ENCODE measurements at regions not wholly inside any gene's neighbourhood (a gene's known extent, or its start where the extent isn't known, plus 50 kb on each side); places are given as distances from the start of the nearest gene placed in this dataset.
"Not testable (repeated sequence)": the region's sequence is repeated elsewhere in the genome, so short reads cannot be mapped to it uniquely, and the experiment has no call there.

DNA sequence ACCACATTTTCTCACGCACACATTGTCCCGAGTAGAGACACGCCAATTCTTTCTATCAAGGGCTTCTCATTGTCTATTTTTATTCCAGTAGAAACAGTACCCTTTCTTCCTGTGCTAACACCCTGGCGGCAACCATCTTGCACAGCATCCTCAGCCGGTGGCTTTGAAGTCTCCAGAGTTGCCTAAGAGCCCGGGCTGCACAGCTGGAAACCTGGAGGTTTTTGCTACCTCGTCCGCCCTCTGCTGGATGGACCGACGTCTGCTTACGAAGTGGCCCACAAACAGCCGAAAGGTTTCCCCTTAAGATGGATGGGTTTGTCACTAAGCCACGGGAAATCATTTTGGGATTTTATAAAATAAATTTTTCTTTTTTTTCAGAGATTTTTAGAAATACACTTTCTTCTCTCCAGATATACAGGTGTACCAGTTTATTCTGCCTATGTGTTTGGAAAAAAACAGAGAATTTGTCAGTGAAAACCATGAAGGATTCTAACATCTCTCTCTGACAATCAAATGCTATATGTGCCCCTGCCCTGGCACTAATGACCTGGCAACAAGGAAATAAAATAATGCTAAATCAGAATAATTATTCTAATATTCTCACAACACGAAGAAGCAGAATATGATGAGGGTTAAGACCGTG is 81.8 kb upstream of the FAM204A start:
- peak; percentile 88 for DNase-seq (ENCODE audit: low read depth, low spot score)
- no peak overlapping the region for H3K4me3 ChIP-seq (ENCODE audit: low read depth, low read length)
- in situ Hi-C loops (cut with HindIII; ENCODE audit: low sequenced_read_pairs), result no loop called here
- TF ChIP-seq, protein P1, sequence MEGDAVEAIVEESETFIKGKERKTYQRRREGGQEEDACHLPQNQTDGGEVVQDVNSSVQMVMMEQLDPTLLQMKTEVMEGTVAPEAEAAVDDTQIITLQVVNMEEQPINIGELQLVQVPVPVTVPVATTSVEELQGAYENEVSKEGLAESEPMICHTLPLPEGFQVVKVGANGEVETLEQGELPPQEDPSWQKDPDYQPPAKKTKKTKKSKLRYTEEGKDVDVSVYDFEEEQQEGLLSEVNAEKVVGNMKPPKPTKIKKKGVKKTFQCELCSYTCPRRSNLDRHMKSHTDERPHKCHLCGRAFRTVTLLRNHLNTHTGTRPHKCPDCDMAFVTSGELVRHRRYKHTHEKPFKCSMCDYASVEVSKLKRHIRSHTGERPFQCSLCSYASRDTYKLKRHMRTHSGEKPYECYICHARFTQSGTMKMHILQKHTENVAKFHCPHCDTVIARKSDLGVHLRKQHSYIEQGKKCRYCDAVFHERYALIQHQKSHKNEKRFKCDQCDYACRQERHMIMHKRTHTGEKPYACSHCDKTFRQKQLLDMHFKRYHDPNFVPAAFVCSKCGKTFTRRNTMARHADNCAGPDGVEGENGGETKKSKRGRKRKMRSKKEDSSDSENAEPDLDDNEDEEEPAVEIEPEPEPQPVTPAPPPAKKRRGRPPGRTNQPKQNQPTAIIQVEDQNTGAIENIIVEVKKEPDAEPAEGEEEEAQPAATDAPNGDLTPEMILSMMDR (IDR thresholded peaks at IDR 0.05; ENCODE audit: low read depth, low read length), result peak; percentile 89

DNA sequence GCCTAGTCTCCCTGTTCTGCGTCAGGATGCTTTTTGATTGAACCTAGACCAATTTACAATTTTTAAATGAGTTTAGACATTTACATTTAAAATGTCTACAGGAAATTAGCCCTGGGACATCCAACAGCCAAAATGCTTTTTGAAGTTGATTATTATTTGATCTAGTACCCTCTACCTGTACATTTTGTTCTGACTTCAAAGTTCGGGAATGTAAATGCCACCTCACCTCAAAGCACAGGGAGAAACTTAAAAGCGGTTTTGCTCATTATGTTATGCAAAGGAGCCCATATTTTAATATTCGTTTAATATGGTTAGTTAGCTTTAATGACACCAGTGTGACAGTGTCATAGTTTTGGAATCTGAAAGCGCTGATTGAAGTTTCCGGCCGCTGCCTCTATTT is 80.1 kb upstream of the FAM204A start:
- H3K4me3 ChIP-seq (ENCODE audit: low read depth, low read length), result no peak overlapping the region
- no peak for DNase-seq (ENCODE audit: low read depth, low spot score)
- TF ChIP-seq, protein P1 (IDR thresholded peaks at IDR 0.05; ENCODE audit: low read depth, low read length), result no peak
- in situ Hi-C loops (cut with HindIII; ENCODE audit: low sequenced_read_pairs), result no loop called here

DNA sequence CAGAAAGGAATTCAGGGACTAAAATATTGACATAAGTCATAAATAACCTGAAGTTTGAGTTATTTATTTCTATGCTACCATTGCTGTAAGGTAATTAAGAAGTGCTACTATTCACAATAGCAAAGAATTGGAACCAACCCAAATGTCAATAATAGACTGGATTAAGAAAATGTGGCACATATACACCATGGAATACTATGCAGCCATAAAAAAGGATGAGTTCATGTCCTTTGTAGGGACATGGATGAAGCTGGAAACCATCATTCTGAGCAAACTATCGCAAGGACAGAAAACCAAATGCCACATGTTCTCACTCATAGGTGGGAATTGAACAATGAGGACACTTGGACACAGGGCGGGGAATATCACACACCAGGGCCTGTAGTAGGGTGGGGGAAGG is 77.9 kb upstream of the FAM204A start:
- in situ Hi-C loops (cut with HindIII; ENCODE audit: low sequenced_read_pairs); H3K4me3 ChIP-seq (ENCODE audit: low read depth, low read length); DNase-seq (ENCODE audit: low read depth, low spot score): not testable (repeated sequence)

DNA sequence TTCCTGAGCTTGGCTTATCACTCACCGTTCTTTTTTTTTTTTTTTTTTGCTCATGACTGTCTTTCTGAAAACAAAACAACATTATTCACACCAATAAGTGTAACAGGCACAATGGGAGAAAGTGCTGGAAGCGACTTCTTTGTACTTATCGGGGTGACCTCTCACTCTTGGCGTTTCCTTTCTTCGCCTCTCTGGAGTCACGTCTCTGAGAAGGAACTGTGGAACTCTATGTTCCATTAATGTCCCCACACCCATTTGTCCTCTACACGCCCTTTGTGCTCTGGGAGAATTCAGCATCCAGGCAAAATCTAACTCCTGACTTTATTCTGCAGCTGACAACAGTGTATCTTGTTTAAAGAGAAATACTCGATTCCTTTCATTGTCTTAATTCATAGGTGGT is 70.8 kb upstream of the FAM204A start:
- H3K4me3 ChIP-seq (ENCODE audit: low read depth, low read length), result no peak overlapping the region
- TF ChIP-seq, protein P1 (IDR thresholded peaks at IDR 0.05; ENCODE audit: low read depth, low read length), result no peak
- DNase-seq (ENCODE audit: low read depth, low spot score), result no peak
- in situ Hi-C loops (cut with HindIII; ENCODE audit: low sequenced_read_pairs), result no loop called here

DNA sequence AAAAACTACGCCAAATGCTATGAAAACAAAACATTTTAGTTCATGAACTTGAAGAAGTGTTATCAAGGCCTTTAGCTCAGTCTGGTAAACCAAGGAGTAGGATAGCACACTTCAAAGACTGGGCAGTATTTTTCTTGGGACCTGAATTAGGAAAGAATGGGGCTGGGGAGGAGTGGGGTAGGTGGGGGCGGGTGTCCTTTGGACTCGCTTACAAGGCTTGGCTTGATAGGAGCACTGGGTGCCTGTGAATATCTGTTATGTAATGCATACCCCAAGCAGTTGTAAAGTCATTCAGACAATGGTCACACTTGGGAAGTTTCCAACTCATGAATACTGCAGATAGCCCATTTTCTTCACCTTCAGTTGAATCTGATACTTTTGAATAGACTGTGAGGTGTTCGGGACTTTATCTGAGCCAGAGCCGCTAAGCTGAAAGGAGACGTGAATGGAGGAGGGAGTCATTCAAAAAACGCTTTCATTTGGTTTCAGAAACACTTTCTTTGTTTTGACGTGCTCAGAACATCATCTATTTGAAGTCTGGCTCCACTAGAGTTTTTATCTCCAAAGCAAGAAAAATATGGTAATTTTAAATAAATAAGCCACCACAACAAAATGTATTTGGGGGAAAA is 70.1 kb upstream of the FAM204A start:
- DNase-seq (ENCODE audit: low read depth, low spot score), result no peak
- TF ChIP-seq, protein P1 (IDR thresholded peaks at IDR 0.05; ENCODE audit: low read depth, low read length), result no peak
- in situ Hi-C loops (cut with HindIII; ENCODE audit: low sequenced_read_pairs), result no loop called here

DNA sequence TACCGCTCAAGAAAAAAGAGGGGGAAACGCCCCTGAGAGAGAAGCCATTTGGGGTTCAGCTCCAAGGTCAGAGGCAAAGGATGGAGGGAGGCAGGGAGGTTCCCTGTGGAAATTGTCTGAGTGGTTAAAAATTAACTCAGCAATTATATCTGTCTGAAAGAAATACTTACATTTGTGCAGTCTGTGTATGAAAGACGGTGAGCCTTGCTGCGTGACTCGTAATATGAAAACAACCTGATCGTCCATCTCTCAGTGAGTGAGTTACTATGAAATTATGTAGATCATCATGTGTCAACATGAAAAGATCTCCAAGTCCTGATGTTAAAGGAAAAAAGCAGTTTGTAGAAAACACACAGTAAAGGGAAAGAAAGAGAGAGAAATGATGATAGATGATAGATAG is 67.2 kb upstream of the FAM204A start:
- H3K4me3 ChIP-seq (ENCODE audit: low read depth, low read length), result no peak overlapping the region
- DNase-seq (ENCODE audit: low read depth, low spot score), result no peak
- in situ Hi-C loops (cut with HindIII; ENCODE audit: low sequenced_read_pairs), result no loop called here
- TF ChIP-seq, protein P1 (IDR thresholded peaks at IDR 0.05; ENCODE audit: low read depth, low read length), result no peak

More for the DNA sequence above, 70.1 kb upstream of the FAM204A start:
- H3K4me3 ChIP-seq (ENCODE audit: low read depth, low read length), result no peak overlapping the region

DNA sequence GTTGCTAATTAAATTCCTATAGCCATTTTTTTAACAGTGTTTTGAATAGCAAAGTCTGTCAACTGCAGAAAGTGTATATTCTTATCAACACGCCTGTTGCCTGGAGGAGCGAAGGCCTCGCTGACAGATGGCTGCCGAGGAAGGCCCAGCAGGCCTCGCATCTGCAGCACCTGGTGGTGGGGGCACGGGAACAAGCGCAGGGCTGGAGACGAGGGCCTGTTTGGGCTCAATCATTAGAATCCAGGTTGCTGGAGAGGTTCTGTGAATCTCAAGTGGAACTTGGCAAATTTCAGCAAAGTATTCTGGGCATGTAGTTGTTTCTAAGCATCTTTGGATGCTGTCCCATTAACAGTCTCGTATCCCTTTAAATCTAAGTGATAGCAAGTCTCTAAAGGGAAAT is 66.1 kb upstream of the FAM204A start:
- no peak for DNase-seq (ENCODE audit: low read depth, low spot score)
- in situ Hi-C loops (cut with HindIII; ENCODE audit: low sequenced_read_pairs), result no loop called here
- H3K4me3 ChIP-seq (ENCODE audit: low read depth, low read length), result no peak overlapping the region
- TF ChIP-seq, protein P1 (IDR thresholded peaks at IDR 0.05; ENCODE audit: low read depth, low read length), result no peak
